ENCODE measurements at regions not wholly inside any gene's neighbourhood (a gene's known extent, or its start where the extent isn't known, plus 50 kb on each side); places are given as distances from the start of the nearest gene placed in this dataset.

GRCh38 chr5:7955476-7955875 is 86.5 kb downstream of the MTRR start:
- DNase-seq (ENCODE audit: low read depth) = no peak

- no peak for DNase-seq (ENCODE audit: low read depth)
Observed at GRCh38 chr5:7957329-7957728, 88.4 kb downstream of the MTRR start.

- DNase-seq (ENCODE audit: low read depth) = no peak
Observed at GRCh38 chr5:7960142-7960541, 91.2 kb downstream of the MTRR start.

GRCh38 chr5:7961540-7961939 is 92.6 kb downstream of the MTRR start:
- no peak for DNase-seq (ENCODE audit: low read depth)

GRCh38 chr5:7970816-7971215 is 101.9 kb downstream of the MTRR start:
- no peak for DNase-seq (ENCODE audit: low read depth)

- DNase-seq (ENCODE audit: low read depth) = no peak
Observed at GRCh38 chr5:7976411-7977190, 107.7 kb downstream of the MTRR start.

GRCh38 chr5:7978114-7978513 is 109.2 kb downstream of the MTRR start:
- DNase-seq (ENCODE audit: low read depth) = no peak

GRCh38 chr5:7978991-7979390 is 110.0 kb downstream of the MTRR start:
- DNase-seq (ENCODE audit: low read depth) = no peak

GRCh38 chr5:7980881-7981280 is 111.9 kb downstream of the MTRR start:
- DNase-seq (ENCODE audit: low read depth) = no peak

GRCh38 chr5:7983433-7983832 is 114.5 kb downstream of the MTRR start:
- no peak for DNase-seq (ENCODE audit: low read depth)

- DNase-seq (ENCODE audit: low read depth) = no peak
Observed at GRCh38 chr5:7991125-7991821, 122.3 kb downstream of the MTRR start.

- DNase-seq (ENCODE audit: low read depth) = no peak
Observed at GRCh38 chr5:7995688-7996294, 126.8 kb downstream of the MTRR start.

GRCh38 chr5:8005416-8005815 is 136.5 kb downstream of the MTRR start:
- DNase-seq (ENCODE audit: low read depth) = no peak

GRCh38 chr5:8012131-8012977 is 143.4 kb downstream of the MTRR start:
- DNase-seq (ENCODE audit: low read depth) = no peak

- no peak for DNase-seq (ENCODE audit: low read depth)
Observed at GRCh38 chr5:8013948-8014710, 145.2 kb downstream of the MTRR start.

GRCh38 chr5:8019719-8020218 is 150.8 kb downstream of the MTRR start:
- no peak for DNase-seq (ENCODE audit: low read depth)

- DNase-seq (ENCODE audit: low read depth) = no peak
Observed at GRCh38 chr5:8020861-8021514, 152.0 kb downstream of the MTRR start.

- no peak for DNase-seq (ENCODE audit: low read depth)
Observed at GRCh38 chr5:8028243-8028642, 159.3 kb downstream of the MTRR start.

- DNase-seq (ENCODE audit: low read depth) = no peak
Observed at GRCh38 chr5:8033261-8033660, 164.3 kb downstream of the MTRR start.

GRCh38 chr5:8034852-8035251 is 165.9 kb downstream of the MTRR start:
- no peak for DNase-seq (ENCODE audit: low read depth)

- no peak for DNase-seq (ENCODE audit: low read depth)
Observed at GRCh38 chr5:8048920-8049319, 180.0 kb downstream of the MTRR start.

All from fibroblast of gingiva (primary cell).